HG02840 (cell line): ENCODE measurements at regions not wholly inside any gene's neighbourhood (a gene's known extent, or its start where the extent isn't known, plus 50 kb on each side); places are given as distances from the start of the nearest gene placed in this dataset.
"Not testable (repeated sequence)": the region's sequence is repeated elsewhere in the genome, so short reads cannot be mapped to it uniquely, and the experiment has no call there.

Source experiments
- ATAC-seq: cut with Tn5 transposase; IDR thresholded peaks from one replicate; pipeline ENCODE4 v1.9.1; 2021; ENCODE audit warnings: mild to moderate bottlenecking, moderate library complexity, moderate number of reproducible peaks; ENCODE audit not compliant: unreplicated experiment, low FRiP score

GRCh38 chr2:185984670-185985069, 246.1 kb downstream of the FSIP2 start:
- no peak for ATAC-seq

- not testable (repeated sequence) for ATAC-seq
Observed at GRCh38 chr2:185988907-185989306, 250.3 kb downstream of the FSIP2 start.

GRCh38 chr2:185990861-185991525, 252.4 kb downstream of the FSIP2 start:
- ATAC-seq, result no peak

GRCh38 chr2:185998562-185999070, 260.0 kb downstream of the FSIP2 start:
- ATAC-seq, result no peak

- no peak for ATAC-seq
Observed at GRCh38 chr2:186009341-186009740, 270.7 kb downstream of the FSIP2 start.

GRCh38 chr2:186017278-186017677, 278.7 kb downstream of the FSIP2 start:
- ATAC-seq, result no peak

- ATAC-seq, result no peak
Observed at GRCh38 chr2:186024921-186025320, 286.3 kb downstream of the FSIP2 start.

GRCh38 chr2:186027922-186028321, 289.3 kb downstream of the FSIP2 start:
- ATAC-seq, result no peak

GRCh38 chr2:186031229-186031628, 292.6 kb downstream of the FSIP2 start:
- no peak for ATAC-seq

GRCh38 chr2:186032102-186032738, 293.6 kb downstream of the FSIP2 start:
- no peak for ATAC-seq

- no peak for ATAC-seq
Observed at GRCh38 chr2:186032930-186033329, 294.3 kb downstream of the FSIP2 start.

- ATAC-seq, result no peak
Observed at GRCh38 chr2:186033541-186033940, 294.9 kb downstream of the FSIP2 start.

- no peak for ATAC-seq
Observed at GRCh38 chr2:186036862-186037449, 298.4 kb downstream of the FSIP2 start.

- ATAC-seq, result no peak
Observed at GRCh38 chr2:186042207-186043028, 303.8 kb downstream of the FSIP2 start.

GRCh38 chr2:186044761-186045160, 306.2 kb downstream of the FSIP2 start:
- ATAC-seq, result no peak

GRCh38 chr2:186052930-186053329, 314.3 kb downstream of the FSIP2 start:
- no peak for ATAC-seq

GRCh38 chr2:186058614-186059013, 320.0 kb downstream of the FSIP2 start:
- no peak for ATAC-seq

- ATAC-seq, result no peak
Observed at GRCh38 chr2:186059096-186059495, 320.5 kb downstream of the FSIP2 start.

- ATAC-seq, result no peak
Observed at GRCh38 chr2:186060744-186061440, 322.3 kb downstream of the FSIP2 start.

- ATAC-seq, result no peak
Observed at GRCh38 chr2:186064507-186064906, 325.9 kb downstream of the FSIP2 start.
